NCI-H1048 (cell line): ENCODE measurements at regions not wholly inside any gene's neighbourhood (a gene's known extent, or its start where the extent isn't known, plus 50 kb on each side); places are given as distances from the start of the nearest gene placed in this dataset.

Source experiments
- DNase-seq: peaks from one replicate; lab custom pipeline; 2025; lab: John Stamatoyannopoulos, UW

DNA sequence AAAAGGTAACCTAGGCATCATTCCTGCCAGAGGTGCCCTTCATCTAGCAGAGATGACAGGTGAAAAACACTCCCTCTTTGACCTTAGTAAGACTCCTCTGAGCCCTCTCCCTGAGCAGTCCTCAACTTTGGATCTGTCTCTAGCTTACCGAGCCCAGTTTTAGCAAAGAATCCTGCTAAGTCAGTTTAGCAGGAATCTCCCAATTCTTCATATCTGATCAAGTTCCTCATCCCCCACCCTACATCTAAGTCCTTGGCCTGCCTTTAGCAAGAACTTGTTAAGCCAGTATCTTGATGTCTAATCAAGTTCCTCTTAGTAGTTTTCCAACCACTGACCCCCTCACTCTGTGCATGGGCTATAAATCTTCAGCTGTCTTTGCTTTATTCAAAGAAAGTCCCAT is 235.6 kb downstream of the OMA1 start:
- DNase-seq: no peak

DNA sequence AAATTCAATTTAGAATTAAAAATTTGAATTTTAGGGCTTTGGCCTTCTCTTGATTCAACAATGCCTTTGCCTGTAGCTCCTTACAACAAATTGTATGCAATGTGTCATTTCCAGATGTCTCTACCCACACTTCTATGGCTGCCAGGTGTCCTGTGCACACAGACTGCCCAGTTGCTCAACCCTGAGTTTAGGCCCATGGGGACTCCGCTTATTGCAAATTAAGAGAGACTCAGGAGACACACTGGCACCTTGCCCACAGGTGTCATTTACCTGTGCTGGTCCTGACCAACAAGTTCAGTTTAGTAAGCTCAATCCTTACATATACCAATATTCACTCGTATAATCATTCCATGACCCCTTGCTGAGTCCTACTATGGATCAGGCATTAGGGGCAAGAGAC is 236.1 kb downstream of the OMA1 start:
- DNase-seq: no peak

DNA sequence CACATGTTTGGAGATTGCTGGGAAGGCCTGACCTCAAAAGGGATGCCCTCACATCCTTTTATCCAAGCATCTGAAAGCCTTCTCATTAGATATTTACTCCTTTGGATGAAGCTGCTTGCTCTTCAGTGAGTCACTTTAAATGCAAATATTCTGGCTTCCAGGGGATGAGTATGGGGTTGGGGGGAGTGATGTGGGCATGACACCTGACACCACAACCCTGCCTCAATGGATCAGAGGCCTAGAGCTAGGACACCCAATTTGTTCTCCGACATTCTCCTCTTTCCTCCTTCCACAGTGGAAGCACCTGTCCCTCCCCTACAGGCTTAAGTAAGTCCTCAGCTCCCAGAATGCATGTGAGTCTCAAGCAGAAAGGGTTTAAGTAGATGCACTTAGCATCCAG is 238.3 kb downstream of the OMA1 start:
- no peak for DNase-seq

DNA sequence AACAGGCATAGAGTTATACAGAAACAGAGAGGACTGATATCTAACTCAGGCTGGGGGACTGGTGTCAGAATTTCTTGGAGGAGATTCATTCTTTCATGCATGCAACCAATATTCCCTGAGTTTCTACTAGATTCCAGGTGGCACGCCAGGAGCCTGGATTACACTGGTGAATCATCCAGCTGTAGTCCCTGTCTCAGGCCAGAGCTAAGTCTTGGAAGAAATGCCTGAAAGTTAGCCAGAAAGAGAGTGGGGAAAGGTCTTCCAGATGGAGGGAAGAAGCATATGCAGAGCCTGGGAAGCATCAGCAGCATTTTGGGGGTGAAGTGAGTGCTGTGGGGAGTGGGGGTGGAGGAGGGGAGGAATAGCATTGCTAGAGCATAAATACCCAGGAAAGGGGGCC is 239.1 kb downstream of the OMA1 start:
- DNase-seq: no peak

DNA sequence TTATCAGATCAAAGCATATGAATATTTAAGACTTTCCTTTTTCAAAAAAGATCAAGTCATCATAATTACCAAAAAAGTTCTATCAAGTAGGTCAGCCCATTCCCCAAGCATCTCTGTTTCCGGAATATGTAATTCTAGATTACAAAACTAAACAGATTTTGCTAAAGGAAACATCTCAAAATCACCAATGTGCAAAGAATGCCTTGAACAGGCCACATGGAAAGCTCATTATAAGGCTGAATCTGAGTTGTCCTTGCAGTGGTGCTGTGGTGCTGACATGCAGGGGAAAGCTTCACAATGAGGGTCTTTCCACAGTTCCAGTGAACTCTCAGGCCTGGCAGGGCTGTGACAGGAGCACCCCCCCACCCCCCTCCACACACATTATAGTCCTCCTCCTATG is 240.9 kb downstream of the OMA1 start:
- no peak for DNase-seq

DNA sequence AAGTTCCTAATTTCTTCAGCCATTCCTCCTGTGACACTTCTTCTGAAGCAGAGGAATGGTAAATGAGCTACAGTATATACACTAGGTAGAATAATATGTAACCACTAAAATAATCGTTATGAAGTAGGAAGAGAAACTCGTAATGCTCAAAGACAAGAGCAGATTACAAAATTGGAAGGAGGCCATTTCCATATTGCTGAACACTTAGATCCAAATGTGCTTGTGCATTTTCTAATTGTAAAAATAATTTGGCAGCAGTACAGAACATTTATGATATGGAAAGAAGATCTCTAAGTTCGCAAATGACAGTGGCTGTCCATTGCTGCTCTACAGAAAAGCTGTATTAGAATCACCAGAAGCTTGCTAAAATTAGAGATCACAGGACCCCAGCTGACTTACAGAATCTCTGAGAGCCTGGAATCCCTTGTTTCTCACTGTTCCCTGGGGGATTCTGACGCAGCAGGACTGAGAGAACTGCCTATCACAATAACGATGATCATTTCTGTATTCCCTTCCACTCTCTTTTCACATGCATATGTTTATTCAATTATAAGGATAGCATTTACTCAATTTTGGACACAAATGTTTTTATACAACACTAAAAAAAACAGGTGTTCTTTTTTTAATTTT is 242.1 kb downstream of the OMA1 start:
- no peak for DNase-seq

DNA sequence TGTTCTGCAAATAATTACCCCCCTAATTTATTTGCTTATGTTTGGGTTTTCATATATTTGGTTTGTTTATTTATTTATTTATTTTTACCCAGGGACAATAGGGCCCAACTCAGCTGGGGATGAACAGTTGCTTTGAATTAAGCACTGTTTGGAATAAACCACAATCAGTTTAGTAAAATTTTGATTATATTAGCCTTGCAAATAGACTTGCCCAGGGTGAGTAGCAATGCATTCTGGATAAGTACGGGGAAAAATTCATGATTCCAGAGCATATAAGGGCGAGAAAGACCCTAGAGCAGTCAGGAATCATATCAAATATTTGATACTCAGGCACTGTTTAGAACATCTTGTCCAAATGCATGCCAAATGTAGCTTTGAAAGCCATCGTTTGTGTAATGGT is 242.7 kb downstream of the OMA1 start:
- DNase-seq: no peak

DNA sequence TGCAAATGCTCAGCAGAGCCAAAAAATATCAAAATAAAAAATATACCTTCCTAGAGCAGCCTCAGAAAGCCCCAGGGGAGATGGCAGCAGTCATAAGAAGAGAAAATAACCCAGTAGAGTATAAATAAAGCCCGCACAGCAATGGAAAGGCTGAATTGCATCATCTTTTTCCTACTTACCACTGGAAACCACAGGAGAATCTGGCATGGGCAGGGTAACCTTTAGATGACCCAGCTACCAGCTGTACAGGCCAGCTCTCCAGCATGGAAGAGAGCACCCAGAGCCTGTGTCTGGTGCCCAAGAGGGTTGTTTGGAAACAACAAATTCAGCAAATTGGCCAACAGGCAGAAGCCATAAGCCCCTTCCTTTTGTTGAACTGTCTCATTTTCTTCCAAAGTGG is 253.1 kb downstream of the OMA1 start:
- DNase-seq: no peak

DNA sequence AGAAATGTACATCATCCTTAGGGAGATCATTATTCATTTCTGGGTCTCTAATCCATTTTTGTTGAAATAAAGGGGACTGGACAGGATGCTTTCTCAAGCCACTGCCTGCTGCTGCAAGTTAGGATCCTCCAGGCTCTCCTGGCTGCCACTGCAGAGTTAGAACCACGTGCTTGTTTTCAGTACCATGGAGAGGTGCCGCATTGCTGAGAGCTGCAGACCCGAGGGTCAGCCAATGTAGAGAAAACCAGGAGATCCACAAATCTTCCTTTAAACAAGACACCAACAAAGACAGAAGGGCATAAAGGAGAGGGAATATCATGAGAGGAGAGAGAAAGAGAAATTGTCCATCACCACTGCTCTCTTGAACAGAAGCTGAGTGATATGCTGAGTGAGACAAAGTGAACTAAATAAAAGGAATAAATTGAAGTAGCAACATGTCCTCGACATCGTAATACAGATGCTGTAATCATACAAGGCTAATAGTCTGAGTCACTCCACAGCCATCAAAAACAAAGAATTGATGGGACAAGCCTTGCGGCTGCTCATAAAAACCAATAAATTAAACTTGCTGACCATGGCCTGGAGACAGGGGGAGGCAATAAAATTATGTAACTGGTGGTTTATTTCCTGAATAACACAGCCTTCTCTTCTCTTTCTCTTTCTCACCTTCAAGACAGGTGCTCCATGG is 255.7 kb downstream of the OMA1 start:
- DNase-seq: no peak

DNA sequence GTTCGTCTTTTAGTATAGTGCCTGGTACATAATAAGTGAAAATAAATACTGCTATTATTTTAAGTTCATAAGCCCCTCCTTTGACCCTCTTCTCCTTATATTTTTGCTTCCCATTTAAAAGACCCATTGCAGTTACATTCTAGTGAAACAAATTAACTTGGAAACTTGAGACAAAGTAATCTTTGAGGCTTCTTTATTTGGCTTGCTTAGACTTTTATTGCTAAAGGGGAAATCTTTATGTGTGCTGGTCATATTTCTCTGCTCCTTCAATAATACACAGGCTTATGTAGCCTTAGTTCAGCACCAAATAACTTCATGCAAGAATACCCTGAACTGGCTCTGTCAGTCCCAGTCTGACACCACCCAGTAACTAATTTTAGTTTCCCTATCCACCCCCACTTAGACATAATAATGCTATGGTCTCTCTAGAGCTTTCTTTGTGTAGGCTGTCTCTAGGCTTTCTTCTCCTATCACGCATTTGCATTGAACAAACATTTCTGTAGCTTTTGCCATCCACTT is 257.8 kb downstream of the OMA1 start:
- no peak for DNase-seq

DNA sequence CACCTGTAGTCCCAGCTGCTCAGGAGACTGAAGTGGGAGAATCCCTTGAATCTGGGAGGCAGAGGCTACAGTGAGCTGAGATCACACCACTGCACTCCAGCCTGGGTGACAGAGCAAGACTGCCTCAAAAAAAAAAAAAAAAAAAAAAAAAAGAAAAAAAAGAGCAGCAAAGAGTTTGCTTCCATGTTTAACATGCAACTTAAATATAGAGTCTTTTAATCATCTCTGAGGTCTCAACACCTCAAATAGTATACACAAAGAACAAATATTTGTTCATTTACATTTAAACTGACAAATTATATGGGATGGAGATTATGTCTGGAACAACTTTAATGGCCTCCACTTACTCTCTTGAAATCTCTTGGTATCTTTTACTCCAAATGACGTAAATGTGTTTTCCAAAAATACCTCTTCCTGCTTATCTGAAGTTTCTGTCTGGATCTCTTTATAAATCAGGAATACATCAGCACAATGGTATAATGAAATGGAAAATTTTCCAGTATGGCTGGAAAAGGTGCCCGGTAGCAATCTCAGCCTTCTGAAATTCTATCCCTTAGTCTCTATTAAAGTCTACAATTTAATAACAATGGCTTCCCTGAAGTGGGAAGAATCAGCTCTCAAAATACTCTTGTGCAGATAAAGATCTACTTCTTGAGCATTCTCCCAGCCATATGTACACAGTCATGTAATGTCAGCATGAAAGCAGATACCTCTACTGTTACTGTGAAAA is 258.5 kb downstream of the OMA1 start:
- DNase-seq: no peak

DNA sequence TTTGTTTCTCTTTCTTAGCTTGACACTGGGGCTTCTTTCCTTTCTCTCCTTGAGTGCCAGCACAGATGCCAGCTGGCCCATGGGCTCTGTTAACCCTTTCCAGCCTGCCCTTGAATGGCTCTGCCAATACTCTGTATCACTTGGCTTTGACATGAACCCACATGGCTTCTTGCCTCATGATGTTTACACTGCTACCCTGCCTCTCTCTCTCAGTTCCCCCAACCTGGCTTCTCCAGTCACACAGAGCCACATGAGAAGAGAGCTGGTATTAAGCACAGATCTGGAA is 262.4 kb downstream of the OMA1 start:
- DNase-seq: no peak

DNA sequence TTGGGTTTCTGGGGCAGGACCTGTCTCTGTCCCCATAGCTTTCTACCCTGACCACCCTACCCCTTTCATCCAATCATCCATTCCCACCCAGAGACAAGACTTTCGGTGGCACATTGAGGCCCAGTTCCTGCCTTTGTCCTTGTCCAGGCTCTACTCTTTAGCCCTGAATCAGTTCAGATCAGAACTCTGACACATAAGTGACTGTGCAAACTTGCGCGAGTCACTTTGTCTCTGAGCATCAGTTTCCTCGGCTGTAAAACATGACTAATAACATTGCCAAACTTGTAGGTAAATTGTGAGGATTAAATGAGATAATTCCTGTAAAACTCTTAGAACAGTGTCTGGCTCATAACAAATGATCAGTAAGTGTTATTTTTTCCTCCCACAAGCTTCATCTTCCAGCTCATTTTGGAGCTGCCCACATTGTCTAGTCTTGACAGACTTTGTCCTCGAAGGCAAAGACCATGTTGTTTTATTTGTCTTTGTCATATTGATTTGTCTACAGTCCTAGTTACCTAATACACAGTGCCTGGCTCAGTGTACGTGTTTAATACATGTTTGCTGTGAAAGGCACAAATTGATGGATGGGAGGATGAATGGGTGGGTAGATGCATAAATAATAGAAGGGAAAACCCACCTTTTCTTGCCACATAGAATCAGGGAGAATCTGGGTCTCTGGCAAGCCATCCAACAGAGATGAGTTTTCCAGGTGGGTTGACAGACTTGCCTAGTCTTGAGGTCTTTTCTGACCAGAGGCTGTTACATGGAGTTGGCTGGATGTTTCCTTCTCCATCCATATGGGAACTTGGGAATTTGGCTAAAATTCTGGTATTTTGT is 262.9 kb downstream of the OMA1 start:
- DNase-seq: no peak

DNA sequence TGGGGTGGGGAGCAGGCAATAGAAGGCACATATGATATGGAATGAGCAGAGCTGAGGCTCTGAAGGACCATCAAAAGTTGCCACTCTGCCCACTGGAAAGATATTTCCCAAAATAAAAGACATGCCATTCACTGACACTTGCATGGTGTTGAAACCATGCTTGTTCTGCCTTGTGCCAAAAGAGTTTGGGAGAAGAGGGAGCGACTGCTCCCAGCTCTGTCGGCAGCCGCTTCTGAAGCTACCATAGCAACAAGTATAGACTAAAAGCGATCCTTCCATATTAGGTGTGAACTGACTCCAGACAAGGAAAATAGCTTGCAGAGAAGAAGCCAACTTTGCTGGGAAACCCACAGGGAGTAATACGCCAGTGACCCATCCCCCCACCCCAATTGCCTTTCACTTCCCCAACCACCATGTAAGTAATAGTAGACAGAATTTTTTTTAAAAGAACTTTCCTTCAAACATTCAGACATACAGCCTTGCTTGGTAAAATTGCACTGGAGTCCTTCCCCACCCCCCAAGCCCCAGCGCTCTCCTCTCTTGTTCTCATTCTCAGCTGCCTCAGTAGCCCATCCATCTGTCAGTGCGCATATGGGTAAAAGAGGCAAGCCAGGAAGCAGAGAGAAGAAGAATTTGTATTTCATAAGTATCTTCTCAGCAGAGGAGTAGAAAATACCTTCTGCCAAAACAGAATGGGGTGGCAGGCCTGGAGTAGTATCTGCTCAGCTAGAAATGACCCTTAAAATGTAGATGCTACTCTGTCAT is 263.7 kb downstream of the OMA1 start:
- DNase-seq: no peak

DNA sequence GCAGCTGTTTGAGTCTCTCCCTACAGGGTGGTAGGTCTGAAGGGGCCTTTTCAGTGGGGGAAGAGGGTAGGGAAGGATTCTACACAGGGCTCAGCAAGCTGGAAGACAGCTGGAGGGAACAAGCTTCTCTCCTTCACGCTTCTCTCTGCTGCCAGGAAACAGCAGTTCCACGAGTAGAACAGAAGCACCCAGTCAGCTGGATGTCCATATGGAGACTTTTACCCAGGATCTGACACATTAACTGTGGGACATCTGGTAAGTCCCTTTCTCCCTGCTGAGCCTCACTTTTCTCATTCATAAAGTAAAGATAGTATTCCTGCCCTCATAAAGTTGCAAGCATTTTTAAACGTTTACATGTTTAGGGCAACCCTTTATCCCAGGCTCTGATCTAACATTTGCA is 280.3 kb downstream of the OMA1 start:
- DNase-seq: no peak

DNA sequence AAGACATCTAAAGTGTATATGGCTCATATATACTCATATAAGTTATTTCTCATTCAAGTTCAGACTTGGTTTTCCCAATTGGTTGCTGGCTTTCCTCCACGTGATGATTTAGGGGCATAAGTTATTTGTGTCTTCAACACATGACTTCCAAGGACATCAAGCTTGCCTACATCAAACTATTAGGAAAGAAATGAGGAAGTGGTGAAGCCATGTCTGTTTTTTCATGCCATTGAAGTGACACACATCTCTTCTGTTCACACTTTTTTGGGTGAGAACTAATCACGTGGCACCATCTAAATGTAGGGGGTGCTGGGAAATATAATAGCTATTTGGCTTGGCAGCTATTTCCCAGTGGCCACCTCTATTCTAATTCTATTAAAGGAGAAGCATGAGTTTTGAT is 282.1 kb downstream of the OMA1 start:
- no peak for DNase-seq

DNA sequence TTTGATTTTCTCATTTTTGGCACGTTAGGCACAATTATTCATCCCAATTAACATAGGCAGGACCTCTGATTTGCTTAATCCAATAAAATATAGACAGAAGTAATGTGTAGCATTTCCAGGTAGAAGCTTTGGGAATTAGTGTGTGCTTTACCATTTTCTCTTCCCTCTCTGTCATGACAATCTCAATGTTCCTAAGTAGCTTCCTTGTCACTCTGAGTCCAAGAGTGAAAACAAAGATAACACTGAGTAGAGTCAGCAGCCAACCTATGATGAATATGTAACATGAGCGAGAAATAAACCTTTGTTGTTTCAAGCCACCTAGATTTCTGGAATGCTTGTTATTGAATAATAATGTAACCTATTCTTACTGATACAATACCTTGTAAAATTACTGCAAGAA is 283.8 kb downstream of the OMA1 start:
- DNase-seq: no peak

DNA sequence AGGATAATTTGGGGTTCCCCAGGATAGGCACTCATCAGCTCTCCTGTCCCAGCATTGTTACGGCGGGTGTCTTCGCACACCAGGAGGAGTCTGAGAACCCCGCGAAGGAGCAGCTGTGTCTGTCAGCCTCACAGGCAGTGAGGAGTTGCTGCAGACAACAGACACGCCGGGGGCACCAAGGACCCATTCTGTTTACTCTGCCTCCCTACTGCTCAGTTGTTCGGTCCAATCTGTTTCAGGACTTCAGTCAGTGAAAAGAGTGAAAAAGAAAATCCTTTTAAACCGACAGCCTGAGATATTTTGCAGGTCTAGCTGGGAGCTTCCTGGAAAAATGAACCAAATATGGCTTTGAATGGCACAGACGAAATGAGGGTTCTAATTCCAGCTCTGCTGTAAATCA is 288.4 kb downstream of the OMA1 start:
- DNase-seq: no peak

DNA sequence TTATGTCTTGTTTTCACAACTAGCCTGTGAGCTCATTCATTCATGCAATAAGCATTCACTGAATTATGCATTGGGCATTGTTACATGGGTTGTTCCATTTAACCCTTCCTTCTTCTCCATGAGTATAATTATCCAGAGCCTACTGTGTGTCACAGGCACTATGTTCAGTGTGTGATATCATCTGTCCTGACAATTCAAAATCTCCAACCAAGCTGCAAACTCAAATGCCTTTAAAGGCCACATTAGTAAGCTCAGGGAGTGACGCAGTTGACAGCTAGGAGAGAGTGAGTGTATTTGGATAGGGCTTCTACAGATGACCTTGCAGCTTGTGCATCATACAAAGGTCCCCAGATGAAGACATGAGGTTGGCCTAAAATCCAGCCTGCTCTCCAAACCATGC is 289.5 kb downstream of the OMA1 start:
- no peak for DNase-seq

DNA sequence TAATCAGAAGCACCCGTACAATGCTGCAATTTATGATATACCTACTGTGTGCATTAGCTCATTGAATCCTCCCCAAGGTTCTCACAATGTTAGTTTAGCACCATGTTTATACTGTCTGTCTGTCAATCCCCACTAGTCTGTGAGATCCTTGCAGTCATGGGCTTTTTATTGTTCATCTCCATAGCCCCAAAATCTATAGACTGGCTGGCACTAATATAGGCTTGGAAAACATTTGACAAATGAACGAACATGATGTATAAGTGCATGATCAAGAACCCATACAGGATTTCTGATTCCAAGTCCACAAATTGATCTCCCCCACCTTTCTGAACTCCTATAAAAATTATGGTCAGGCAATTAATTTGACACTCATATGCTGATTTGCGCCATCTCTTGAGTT is 290.0 kb downstream of the OMA1 start:
- no peak for DNase-seq

DNA sequence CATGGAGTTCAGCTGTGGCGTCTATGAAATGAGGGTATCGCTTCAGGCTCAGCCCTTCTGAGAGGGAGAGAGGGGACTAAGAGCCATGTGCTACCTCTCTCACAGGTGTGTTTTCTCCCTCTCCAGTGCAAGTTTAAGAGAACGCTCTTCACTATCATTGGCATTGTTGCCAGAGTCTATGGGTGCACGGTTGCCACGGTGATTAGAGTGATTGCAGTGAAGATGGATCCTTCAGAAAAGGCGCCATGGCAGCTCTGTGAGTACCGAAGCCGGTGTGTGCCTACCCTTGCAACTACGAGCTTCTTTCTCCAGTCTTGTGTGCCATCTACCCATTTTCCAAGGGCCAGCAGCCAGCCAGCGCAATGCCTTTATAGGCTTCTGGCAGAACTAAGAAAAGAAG is 290.5 kb downstream of the OMA1 start:
- DNase-seq: no peak

DNA sequence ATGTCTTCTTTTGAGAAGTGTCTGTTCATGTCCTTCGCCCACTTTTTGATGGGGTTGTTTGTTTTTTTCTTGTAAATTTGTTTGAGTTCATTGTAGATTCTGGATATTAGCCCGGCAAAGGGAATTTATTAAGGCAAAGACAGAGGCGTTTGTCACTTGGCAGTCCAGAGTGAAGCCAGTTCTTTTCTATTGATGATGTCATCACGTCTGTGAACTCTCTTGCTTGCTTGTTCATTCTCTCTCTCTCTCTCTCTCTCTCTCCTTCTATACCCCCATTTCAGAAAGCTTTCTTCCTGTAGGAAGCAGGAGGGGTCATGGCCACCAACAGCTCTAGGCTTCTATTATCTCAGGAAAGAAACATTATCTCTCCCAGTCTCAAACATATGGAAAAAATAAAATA is 291.3 kb downstream of the OMA1 start:
- DNase-seq: no peak
